ENCODE measurements at regions not wholly inside any gene's neighbourhood (a gene's known extent, or its start where the extent isn't known, plus 50 kb on each side); places are given as distances from the start of the nearest gene placed in this dataset.

DNA sequence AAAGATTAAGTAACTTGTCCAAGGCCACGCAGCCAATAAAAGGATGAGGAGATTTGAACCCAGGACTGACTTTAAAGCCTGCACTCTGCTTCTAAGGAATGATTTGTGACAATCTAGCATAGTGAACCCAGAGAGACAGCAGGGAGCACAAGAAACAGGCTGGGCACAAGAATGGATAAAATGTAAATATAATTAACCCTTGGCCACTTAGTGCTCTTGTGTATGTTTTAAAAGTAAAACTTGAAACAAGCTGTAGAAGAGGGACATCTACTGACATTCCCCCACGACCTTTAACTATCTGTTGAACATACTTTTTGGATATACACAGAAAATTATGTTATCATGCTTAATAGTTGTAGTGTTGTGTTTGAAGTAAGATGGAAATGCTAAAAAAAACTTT is 141.9 kb upstream of the PMFBP1 start:
- no peak for DNase-seq (ENCODE audit: low read depth)

DNA sequence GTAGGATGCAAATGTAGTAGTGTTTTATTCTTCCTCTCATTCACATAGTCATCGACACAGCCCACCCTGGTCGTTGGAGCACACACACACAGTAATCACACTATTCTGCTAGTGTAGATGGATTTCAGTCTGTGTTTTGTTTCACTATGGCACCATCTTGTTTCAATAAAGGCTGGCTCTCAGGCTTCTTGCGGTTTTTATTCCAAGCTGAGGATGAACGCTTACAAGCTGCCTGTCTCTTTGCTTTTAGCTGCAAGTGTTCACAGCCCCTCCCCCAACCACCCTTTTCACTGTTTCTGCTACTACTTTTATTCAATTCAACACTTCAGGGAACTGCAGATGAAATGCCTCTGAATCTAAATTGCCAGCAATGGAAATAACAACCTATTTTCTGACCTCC is 140.9 kb upstream of the PMFBP1 start:
- no peak for DNase-seq (ENCODE audit: low read depth)

- no peak for DNase-seq (ENCODE audit: low read depth)
Observed at GRCh38 chr16:72311426-72311825, 139.5 kb upstream of the PMFBP1 start.

- no peak for DNase-seq (ENCODE audit: low read depth)
Observed at GRCh38 chr16:72309001-72309400, 137.0 kb upstream of the PMFBP1 start.

- no peak for DNase-seq (ENCODE audit: low read depth)
Observed at GRCh38 chr16:72308396-72308795, 136.4 kb upstream of the PMFBP1 start.

DNA sequence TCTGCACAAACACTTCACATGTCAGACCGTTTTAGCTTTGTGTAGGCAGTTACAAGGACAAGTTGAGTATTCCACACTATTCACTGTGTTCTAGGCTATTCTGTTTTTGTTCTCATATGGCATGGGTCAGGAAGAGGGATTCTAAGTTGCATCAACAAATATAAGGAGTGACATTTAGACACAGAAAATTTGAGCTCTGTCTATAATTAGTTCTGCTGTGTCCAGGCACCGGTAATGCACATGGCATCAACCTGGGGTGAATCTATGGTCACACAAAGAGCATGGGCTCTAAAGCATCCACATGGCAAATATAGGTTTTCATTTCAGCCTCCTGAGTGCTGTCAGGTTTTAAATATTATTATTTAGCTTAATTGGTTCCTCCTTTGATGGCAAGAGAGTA is 130.4 kb upstream of the PMFBP1 start:
- no peak for DNase-seq (ENCODE audit: low read depth)

DNA sequence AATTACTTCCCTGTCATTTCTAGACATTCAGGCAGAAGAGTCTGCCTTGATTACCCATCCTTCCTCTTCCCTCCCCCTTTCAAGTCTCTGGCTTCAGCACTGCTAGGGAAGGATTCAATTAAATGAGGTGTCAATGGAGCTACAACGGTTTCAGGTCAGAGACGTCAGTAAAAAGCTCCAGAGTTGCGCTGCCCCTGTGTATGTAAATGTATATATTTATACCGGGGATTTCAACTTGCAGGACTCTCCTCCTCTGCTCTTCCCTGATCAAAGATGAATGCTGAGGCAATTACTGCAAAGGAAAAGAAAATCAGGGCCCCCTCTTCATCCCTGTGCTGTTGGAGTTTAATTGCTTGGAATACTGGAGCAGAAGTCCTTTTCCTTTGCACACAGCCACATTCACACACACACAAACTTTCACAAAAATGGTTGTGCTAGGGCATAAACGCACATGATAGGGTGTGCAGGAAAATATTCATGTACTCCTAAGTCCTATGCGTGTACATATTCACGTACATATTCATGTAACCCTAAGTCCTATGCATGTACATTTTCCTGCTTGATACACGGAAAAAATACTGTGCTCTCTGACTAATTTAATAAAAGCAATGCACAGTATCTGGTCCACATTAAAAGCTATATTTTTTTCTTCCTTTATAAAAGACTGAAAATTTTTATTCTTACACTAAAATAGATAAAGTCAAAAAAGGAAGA is 129.7 kb upstream of the PMFBP1 start:
- DNase-seq (ENCODE audit: low read depth): no peak

- DNase-seq (ENCODE audit: low read depth): no peak
Observed at GRCh38 chr16:72300892-72301291, 128.9 kb upstream of the PMFBP1 start.

DNA sequence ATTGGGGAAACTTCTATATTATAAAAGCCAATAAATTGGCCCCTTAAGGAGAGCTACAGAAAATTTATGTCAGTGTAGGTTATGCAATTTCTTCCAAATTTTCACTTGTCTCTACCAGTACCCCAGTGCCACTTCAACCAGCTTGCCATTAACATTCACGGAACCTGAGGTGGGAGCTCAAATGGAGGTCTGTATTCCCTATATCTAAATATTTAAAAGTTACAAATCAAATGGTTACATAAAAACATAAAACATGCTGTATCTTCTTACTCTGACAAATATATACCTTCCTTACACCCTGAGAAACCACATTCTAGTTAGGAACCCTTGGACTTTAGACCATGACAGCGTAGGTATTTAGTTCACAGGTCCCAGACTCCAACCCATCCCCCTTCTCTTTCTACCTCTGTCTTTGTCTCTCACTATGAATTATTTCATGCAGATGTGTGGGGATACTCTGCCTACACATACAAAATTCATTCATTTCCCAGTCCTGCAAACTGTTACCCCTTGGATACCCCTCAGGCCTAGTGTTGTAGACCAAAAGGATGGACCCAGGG is 127.8 kb upstream of the PMFBP1 start:
- no peak for DNase-seq (ENCODE audit: low read depth)

GRCh38 chr16:72298961-72299360 is 127.0 kb upstream of the PMFBP1 start:
- no peak for DNase-seq (ENCODE audit: low read depth)

DNA sequence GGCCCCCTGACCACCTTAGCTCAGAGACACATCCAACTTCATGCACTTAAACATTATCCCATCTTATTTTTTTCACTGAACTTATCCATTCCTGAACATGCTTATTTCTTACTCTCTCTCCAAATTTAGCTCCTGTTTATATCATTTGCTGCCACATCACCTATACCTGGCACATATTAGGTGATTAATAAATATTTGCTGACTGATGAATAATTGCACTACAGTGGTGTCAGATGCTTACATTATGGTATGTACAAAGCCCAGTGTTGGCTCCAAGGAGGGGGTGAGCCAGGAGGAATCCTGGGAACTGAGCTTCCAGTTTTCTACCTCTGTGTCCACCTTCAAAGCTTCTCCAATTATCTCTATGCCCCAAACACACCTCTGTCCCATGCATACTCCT is 124.0 kb upstream of the PMFBP1 start:
- DNase-seq (ENCODE audit: low read depth): no peak

GRCh38 chr16:72291531-72291981 is 119.6 kb upstream of the PMFBP1 start:
- peak; percentile 89 for DNase-seq (ENCODE audit: low read depth)

DNA sequence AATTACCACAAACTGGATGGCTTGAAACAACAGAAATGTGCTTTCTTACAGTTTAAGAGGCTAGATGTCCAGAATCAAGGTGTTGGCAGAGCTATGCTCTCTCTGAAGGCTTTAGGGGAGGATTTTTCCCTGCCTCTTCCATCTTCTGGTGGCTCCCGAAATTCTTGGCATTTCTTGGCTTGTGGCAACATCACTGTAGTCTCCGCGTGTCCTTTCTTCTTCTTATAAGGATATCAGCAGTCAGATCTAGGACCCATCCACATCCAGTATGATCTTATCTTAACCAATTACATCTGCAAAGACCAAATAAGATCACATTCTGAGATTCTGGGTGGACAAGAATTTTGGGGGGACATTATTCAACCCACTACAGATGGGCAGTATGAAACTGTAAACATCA is 119.2 kb upstream of the PMFBP1 start:
- peak; percentile 31 for DNase-seq (ENCODE audit: low read depth)

DNA sequence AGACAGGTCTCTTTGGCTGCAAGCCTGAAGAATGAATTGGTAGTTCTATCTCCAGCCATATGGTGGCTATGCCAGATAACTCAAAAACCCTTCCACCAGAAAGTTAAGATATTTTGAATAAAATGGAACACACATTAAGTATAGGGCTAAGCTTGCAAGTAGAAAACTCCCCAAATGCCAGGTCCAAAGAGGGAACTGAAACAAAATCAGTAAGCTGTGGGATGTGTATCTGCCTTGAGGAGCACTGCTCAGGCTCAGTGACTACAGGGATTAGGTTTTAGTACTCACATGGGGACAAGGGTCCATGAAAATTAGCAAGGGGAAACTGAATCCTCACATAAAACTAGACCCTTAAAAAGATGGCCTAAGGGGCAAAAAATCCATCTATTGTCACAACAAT is 115.7 kb upstream of the PMFBP1 start:
- no peak for DNase-seq (ENCODE audit: low read depth)

DNA sequence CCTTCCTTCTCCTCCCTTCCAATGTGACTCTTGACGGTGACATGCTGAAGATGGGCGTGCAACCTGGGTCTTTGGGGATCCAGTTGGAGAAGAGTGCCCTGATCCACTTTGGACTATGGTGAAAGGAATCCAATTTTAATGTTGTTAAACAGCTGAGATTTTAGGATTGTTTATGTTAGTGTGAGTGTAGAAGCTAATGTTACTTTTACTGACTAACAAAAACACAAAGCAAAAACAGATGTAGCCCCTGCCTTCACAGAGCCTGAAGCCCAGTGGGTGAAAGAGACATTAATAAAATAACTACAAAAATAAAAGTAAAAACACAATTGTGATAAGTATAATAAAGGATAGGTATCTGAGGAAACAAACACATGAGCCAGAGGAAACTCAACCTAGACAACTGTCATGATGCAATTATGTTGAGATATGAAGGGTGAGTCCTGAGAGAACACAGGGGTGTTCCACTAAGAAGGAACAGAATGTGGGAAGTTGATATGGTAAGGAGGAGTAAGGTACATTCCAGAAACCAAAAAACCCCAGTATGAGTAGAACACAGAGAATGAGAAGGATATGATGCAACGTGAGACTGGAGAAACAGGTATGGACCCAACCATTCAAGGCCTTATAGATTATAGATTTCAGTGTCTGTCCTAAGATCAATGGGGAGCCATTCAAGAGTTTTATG is 115.1 kb upstream of the PMFBP1 start:
- no peak for DNase-seq (ENCODE audit: low read depth)

GRCh38 chr16:72285728-72286127 is 113.8 kb upstream of the PMFBP1 start:
- no peak for DNase-seq (ENCODE audit: low read depth)

- no peak for DNase-seq (ENCODE audit: low read depth)
Observed at GRCh38 chr16:72285324-72285723, 113.4 kb upstream of the PMFBP1 start.

DNA sequence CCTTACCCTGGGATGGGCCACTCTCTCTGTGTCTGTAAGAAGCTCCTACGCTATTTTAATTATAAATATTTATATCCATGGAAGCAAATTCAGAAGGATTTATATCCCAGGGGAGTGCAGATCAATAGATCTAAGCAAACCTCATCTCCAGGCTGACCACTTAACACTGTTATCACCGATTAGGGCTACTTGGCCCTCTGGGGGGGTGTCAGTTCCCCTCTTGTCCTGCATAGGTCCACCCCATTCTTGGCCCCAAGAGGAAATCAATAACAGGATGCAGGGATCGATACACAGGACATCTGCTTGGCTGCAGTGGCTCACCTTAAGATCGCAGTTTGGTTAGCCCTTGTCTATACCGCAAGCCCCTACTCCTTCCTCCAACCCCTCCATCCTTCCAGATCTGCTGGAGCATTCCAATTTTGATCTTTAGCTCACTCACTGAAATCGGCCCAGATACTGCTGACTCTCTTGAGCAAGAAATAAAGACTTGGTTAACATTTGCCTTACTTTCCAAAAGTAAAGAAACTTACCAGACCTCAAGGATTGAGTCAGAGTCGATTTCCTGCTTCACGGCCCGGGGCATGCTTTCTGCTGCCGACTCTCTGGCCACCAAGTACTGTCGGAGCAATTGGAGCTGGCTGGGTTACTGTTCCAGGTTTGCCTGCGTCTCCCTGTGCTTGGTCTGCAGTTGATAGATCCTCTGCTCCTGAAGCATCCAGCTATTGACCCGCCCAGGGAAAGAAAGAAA is 112.3 kb upstream of the PMFBP1 start:
- no peak for DNase-seq (ENCODE audit: low read depth)

GRCh38 chr16:72282362-72282761 is 110.4 kb upstream of the PMFBP1 start:
- no peak for DNase-seq (ENCODE audit: low read depth)

GRCh38 chr16:72278301-72278700 is 106.3 kb upstream of the PMFBP1 start:
- no peak for DNase-seq (ENCODE audit: low read depth)

GRCh38 chr16:72277749-72278148 is 105.8 kb upstream of the PMFBP1 start:
- DNase-seq (ENCODE audit: low read depth): no peak

DNA sequence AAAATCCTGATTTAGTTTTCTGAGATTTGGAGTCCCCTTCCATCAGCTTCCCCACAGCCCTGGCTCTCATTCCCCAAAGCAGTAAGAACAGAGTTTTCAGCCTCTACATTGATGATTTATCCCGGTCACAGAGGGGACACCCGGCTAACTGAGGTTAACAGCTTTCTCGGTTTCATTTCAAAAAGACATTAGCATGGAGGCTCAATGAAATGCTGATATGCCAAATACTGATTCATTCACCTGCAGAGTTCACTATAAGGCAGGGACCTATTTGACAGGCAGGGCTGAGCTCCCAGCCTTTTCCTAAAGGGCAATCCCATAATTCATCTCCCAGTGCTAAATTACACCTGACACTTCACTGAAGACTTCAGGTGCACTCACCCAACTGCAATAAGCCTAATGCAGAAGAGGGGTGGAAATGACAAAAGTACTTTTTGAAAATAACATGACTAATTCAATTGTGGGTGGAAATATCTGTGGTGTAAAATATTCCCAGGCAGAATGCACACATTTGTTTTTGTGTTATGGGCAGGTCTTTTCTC is 99.8 kb upstream of the PMFBP1 start:
- no peak for DNase-seq (ENCODE audit: low read depth)

GRCh38 chr16:72270531-72270930 is 98.6 kb upstream of the PMFBP1 start:
- DNase-seq (ENCODE audit: low read depth): peak; percentile 7
